Heart left ventricle (tissue), 16 donors: ENCODE measurements at regions not wholly inside any gene's neighbourhood (a gene's known extent, or its start where the extent isn't known, plus 50 kb on each side); places are given as distances from the start of the nearest gene placed in this dataset.
A peak's percentile ranks its signal among the peaks of the same experiment; 100 is the strongest.

ENCODE experiments used
- ATAC-seq, 4 donors: fragments of 200-7000 bp; cut with Tn5 transposase; one replicate each; pipeline ENCODE4 v1.9.1; 2020 to 2022; ENCODE audit warnings: moderate library complexity in 4 of 4, mild to moderate bottlenecking in 3 of 4, moderate number of reproducible peaks in 1 of 4
- DNase-seq, 5 donors: peaks; one replicate each; pipeline ENCODE4 v3.0.0-alpha.2; 2020
- H3K27ac ChIP-seq, 12 donors: fragments of 200-600 bp; sonication (generic) in 4 of 12; one replicate each; pipeline versions ENCODE4 v1.5.0 to v1.8.0; 2016 to 2022; ENCODE audit warnings: mild to moderate bottlenecking in 2 of 12
- H3K27me3 ChIP-seq, 9 donors: fragments of 200-600 bp; sonication (generic) in 2 of 9; one replicate each; pipeline versions ENCODE4 v1.5.1 to v1.8.0; 2016 to 2022; ENCODE audit warnings: mild to moderate bottlenecking in 3 of 9
- H3K36me3 ChIP-seq, 9 donors: fragments of 200-600 bp; sonication (generic) in 2 of 9; one replicate each; pipeline versions ENCODE4 v1.5.0 to v1.8.0; 2018 to 2022; ENCODE audit warnings: mild to moderate bottlenecking in 2 of 9
- H3K4me1 ChIP-seq, 12 donors: fragments of 200-600 bp; sonication (generic) in 4 of 12; one replicate each; pipeline versions ENCODE4 v1.5.0 to v1.8.0; 2016 to 2022; ENCODE audit warnings: mild to moderate bottlenecking in 3 of 12
- H3K4me3 ChIP-seq, 12 donors: fragments of 200-600 bp; sonication (generic) in 4 of 12; one replicate each; pipeline versions ENCODE4 v1.5.0 to v1.8.0; 2017 to 2022; ENCODE audit warnings: mild to moderate bottlenecking in 9 of 12, moderate library complexity in 4 of 12
- H3K9me3 ChIP-seq, 12 donors: fragments of 200-600 bp; sonication (generic) in 4 of 12; one replicate each; pipeline versions ENCODE4 v1.5.0 to v1.8.0; 2016 to 2022; ENCODE audit warnings: mild to moderate bottlenecking in 1 of 12
- POLR2A ChIP-seq, 2 donors: fragments of 450-650 bp; IDR thresholded peaks; one replicate each; pipeline ENCODE4 v1.6.1; 2017; ENCODE audit warnings: antibody characterized with exemption in 2 of 2, mild to moderate bottlenecking in 2 of 2, moderate library complexity in 2 of 2
- WGBS, 4 donors: extraction: QIAGEN DNeasy Blood & Tissue Kit in 2 of 4; methylation state at CpG; one replicate each; pipeline versions ENCODE4 v1.1.5 to v1.1.7; 2013 to 2018; 5-methylcytosine and 5-hydroxymethylcytosine counted together
- intact Hi-C, 10 donors: fragments of 100-400 bp; cut with DNase I; formaldehyde crosslinking; loops; one replicate each; pipeline versions ENCODE4 v1.11.1 to v1.14.2; 2022
- TF ChIP-seq, protein P1 (sequence below), 12 donors: fragments of 200-600 bp; sonication (generic) in 4 of 12; IDR thresholded peaks; one replicate each; pipeline versions ENCODE4 v1.5.0 to v1.8.0; 2018 to 2022; ENCODE audit warnings: antibody characterized with exemption in 12 of 12, mild to moderate bottlenecking in 5 of 12
- donor health status: ischemic (EF 13 %, LVEDD 7.1; RV severe dilation, severe dysfunction).
- donor health status: healthy with polysubstance abuse.
- donor health status: DM: no; HTN: yes; CAD: no.
- donor health status: DM: no; HTN: no; CAD: no.
- donor health status: ischemic (EF 25% LVEDD 6.9; RV normal size, moderate dysfunction).
- donor health status: ischemic (EF 25% LVEDD 5.7; RV mildly dilated, moderate dysfunction).
- donor health status: healthy.
- donor health status: DM: yes; HTN: yes; CAD: no.
- donor health status: ischemic (EF 35%, LVEDD 5.7; RV mildly dilated, moderate dysfunction).
- donor health status: nonischemic (EF 11% LVEDD 7.7; RV severe dilation, severe dysfunction).
- donor health status: DM: yes; HTN: yes; CAD: no.
- donor health status: PGD.
- donor health status: ischemic (EF 29% LVEDD 5.4; RV normal size, mild dysfunction).
- donor health status: nonischemic (EF 23%, LVEDD 6.1; RV moderate dilation, normal function).

GRCh38 chr6:11358904-11359830 is 126.7 kb upstream of the NEDD9 start:
- no peak for ATAC-seq
- no peak for TF ChIP-seq POLR2A (IDR thresholded peaks at IDR 0.05)
- TF ChIP-seq, protein P1, sequence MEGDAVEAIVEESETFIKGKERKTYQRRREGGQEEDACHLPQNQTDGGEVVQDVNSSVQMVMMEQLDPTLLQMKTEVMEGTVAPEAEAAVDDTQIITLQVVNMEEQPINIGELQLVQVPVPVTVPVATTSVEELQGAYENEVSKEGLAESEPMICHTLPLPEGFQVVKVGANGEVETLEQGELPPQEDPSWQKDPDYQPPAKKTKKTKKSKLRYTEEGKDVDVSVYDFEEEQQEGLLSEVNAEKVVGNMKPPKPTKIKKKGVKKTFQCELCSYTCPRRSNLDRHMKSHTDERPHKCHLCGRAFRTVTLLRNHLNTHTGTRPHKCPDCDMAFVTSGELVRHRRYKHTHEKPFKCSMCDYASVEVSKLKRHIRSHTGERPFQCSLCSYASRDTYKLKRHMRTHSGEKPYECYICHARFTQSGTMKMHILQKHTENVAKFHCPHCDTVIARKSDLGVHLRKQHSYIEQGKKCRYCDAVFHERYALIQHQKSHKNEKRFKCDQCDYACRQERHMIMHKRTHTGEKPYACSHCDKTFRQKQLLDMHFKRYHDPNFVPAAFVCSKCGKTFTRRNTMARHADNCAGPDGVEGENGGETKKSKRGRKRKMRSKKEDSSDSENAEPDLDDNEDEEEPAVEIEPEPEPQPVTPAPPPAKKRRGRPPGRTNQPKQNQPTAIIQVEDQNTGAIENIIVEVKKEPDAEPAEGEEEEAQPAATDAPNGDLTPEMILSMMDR (IDR thresholded peaks at IDR 0.05): no peak
- Histone ChIP-seq H3K4me3 (no peak overlapping the region), H3K4me1 (peaks cover 0 to 60% (median 24%) of the 10 kb centered on the region in 12 donors), H3K27ac (peak overlapping the region in 9 of 12 donors; percentile 31 to 91 (median 78)), H3K27me3 (no peaks in the 10 kb centered on the region), H3K36me3 (no peaks in the 10 kb centered on the region), H3K9me3 (no peaks in the 10 kb centered on the region)
- DNase-seq: no peak
- WGBS, 4 donors: 71 to 81% (median 75%) methylated on average over 4 of the region's 4 CpGs
- intact Hi-C loops: loop anchor here in 4 of 10 donors (5.0 kb wide), 3 partner anchors 42 to 127 kb away; partner anchors contain the start of gene NEDD9 (in 3 of the 4)

DNA sequence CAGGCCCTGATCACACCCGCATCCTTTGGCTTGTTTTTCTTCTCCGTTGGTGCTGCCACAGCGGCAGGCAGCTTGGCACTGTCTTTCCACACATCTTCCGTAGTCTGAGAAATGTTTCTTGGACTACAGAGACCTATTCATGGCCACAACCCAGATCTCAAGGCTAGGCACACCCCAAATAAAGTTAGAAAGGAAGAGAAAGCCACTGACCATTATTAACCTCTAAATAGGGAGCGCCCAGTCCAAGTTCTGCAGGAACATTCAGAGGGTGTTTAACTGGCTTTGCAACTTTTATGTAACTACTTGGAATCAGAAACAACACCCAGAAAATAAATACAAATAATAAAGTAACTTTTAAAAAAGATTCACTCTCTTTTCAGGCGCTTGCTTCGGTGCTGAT is 124.8 kb upstream of the NEDD9 start:
- ATAC-seq: peak; percentile 47 to 59 (median 58)
- intact Hi-C loops: loop anchor here in 4 of 10 donors (5.0 kb wide), 3 partner anchors 40 to 125 kb away; partner anchors contain the start of gene NEDD9 (in 3 of the 4)
- no peak for DNase-seq

GRCh38 chr6:11356404-11357155 is 124.1 kb upstream of the NEDD9 start:
- intact Hi-C loops: loop anchor here in 4 of 10 donors (5.0 kb wide), 3 partner anchors 39 to 124 kb away; partner anchors contain the start of gene NEDD9 (in 3 of the 4)
- 66 to 70% (median 68%) methylated on average over 11 of the region's 11 CpGs for WGBS, 4 donors

More for the DNA sequence above, 124.8 kb upstream of the NEDD9 start:
- peak in 1 of 2 donors; percentile 26 for TF ChIP-seq POLR2A (IDR thresholded peaks at IDR 0.05)
- TF ChIP-seq, protein P1 (IDR thresholded peaks at IDR 0.05): no peak
- Histone ChIP-seq H3K27me3 (no peaks in the 10 kb centered on the region), H3K9me3 (no peaks in the 10 kb centered on the region), H3K4me1 (peaks cover 0 to 63% (median 26%) of the 10 kb centered on the region in 12 donors), H3K27ac (peak overlapping the region; percentile 63 to 97 (median 90)), H3K36me3 (no peaks in the 10 kb centered on the region), H3K4me3 (no peak overlapping the region)
- WGBS, 4 donors: 72 to 77% (median 75%) methylated on average over 7 of the region's 7 CpGs

More at GRCh38 chr6:11356404-11357155, 124.1 kb upstream of the NEDD9 start:
- TF ChIP-seq, protein P1 (IDR thresholded peaks at IDR 0.05): no peak
- no peak for TF ChIP-seq POLR2A (IDR thresholded peaks at IDR 0.05)
- DNase-seq (peak in 4 of 5 donors; percentile 49 to 70 (median 57)), ATAC-seq (peak; percentile 75 to 90 (median 79))
- Histone ChIP-seq H3K4me1 (peaks cover 0 to 63% (median 26%) of the 10 kb centered on the region in 12 donors), H3K27me3 (no peaks in the 10 kb centered on the region), H3K36me3 (no peaks in the 10 kb centered on the region), H3K4me3 (no peak overlapping the region), H3K9me3 (no peaks in the 10 kb centered on the region), H3K27ac (peak overlapping the region; percentile 63 to 97 (median 90))
